Neural cell (in vitro differentiated cells): ENCODE measurements at regions not wholly inside any gene's neighbourhood (a gene's known extent, or its start where the extent isn't known, plus 50 kb on each side); places are given as distances from the start of the nearest gene placed in this dataset.

ENCODE experiments used
- CTCF ChIP-seq: fragments of 450-650 bp; IDR thresholded peaks from 2 replicates; pipeline ENCODE4 v1.5.1; 2014; ENCODE audit warnings: antibody characterized with exemption, mild to moderate bottlenecking, moderate library complexity; ENCODE audit not compliant: poor library complexity, severe bottlenecking
- EP300 ChIP-seq: fragments of 450-650 bp; conservative IDR thresholded peaks from 2 replicates; pipeline ENCODE4 v1.6.1; 2014; ENCODE audit warnings: antibody characterized with exemption, mild to moderate bottlenecking, moderate library complexity; ENCODE audit not compliant: poor library complexity, severe bottlenecking
- EZH2 ChIP-seq: fragments of 200-600, 300-800 bp; shearing (Covaris generic), sonication (generic); IDR thresholded peaks from 2 replicates; pipeline ENCODE4 v1.6.1; 2014; ENCODE audit warnings: antibody characterized with exemption, low read length, borderline replicate concordance, mild to moderate bottlenecking; ENCODE audit not compliant: insufficient read depth, poor library complexity, severe bottlenecking
- MXI1 ChIP-seq: fragments of 450-650 bp; conservative IDR thresholded peaks from 2 replicates; pipeline ENCODE4 v1.6.1; 2014; ENCODE audit warnings: antibody characterized with exemption, mild to moderate bottlenecking; ENCODE audit not compliant: poor library complexity, severe bottlenecking
- POLR2AphosphoS5 ChIP-seq: IDR thresholded peaks from 2 replicates; pipeline ENCODE4 v1.6.1; 2012
- RAD21 ChIP-seq: fragments of 450-650 bp; conservative IDR thresholded peaks from 2 replicates; pipeline ENCODE4 v1.6.1; 2014; ENCODE audit warnings: antibody characterized with exemption, mild to moderate bottlenecking, moderate library complexity
- REST ChIP-seq: IDR thresholded peaks from 2 replicates; pipeline ENCODE4 v1.6.1; 2012; ENCODE audit warnings: borderline replicate concordance
- SMC3 ChIP-seq: fragments of 450-650 bp; conservative IDR thresholded peaks from 2 replicates; pipeline ENCODE4 v1.6.1; 2014; ENCODE audit warnings: antibody characterized with exemption, mild to moderate bottlenecking, moderate library complexity; ENCODE audit not compliant: poor library complexity
- TAF1 ChIP-seq: IDR thresholded peaks from 2 replicates; pipeline ENCODE4 v1.6.1; 2012; ENCODE audit warnings: low read depth

GRCh38 chr15:96768435-96768789 is 437.9 kb downstream of the NR2F2 start:
- TF ChIP-seq CTCF (no peak), POLR2AphosphoS5 (no peak), RAD21 (no peak), TAF1 (no peak), REST (no peak), SMC3 (no peak), EZH2 (no peak), EP300 (no peak), MXI1 (no peak)
